ENCODE measurements at regions not wholly inside any gene's neighbourhood (a gene's known extent, or its start where the extent isn't known, plus 50 kb on each side); places are given as distances from the start of the nearest gene placed in this dataset.

DNA sequence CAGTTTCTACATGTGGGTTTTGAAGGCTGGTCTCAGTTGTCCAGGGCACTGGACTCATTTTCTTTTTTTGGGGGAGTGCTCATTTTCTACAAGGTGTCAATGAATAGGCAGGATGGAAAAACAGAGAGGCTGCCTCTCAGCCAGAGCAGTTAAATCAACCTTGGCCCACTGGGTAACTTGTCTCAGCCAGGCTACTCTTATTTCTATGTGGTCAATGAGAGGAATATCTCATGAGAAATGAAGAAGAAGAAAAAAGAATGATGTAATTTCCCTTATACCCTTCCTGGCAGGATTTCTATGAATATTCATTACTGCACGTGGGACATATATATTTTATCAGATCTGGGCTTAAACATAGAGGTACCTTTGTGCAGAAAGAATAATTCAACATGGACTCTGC lies 155.2 kb upstream of the E2F7 start:
- 0% methylated on average over 1 of the region's 1 CpG for WGBS (ENCODE audit: insufficient coverage, insufficient replicate concordance, low lambda C conversion rate, missing lambda C conversion rate)
- Histone ChIP-seq H3K9me3 (replicated peaks; ENCODE audit: control insufficient read depth, insufficient read depth, low read length) (no peaks in the 10 kb centered on the region), H3K4me3 (no peak overlapping the region), H4K20me1 (ENCODE audit: control insufficient read depth, insufficient read depth) (no peaks in the 10 kb centered on the region), H3K4me2 (ENCODE audit: control insufficient read depth, insufficient read depth) (no peak overlapping the region), H3K36me3 (ENCODE audit: control insufficient read depth in 2 of 2, insufficient read depth in 2 of 2, low read length in 1 of 2) (no peaks in the 10 kb centered on the region), H3K79me2 (ENCODE audit: control insufficient read depth, insufficient read depth, low read length) (no peaks in the 10 kb centered on the region), H3K27ac (ENCODE audit: control insufficient read depth, insufficient read depth) (no peak overlapping the region), H3K9ac (ENCODE audit: control insufficient read depth, insufficient read depth, low read length) (no peak overlapping the region), H3K27me3 (replicated peaks in 1 of 2; ENCODE audit: control insufficient read depth in 2 of 2, insufficient read depth in 2 of 2, low read length in 1 of 2) (no peaks in the 10 kb centered on the region; a peak in 1 of 4 replicates), H2AFZ (ENCODE audit: control insufficient read depth, low read depth, low read length) (no peak overlapping the region), H3K4me1 (ENCODE audit: control insufficient read depth, insufficient read depth, low read length) (peaks cover 3% of the 10 kb centered on the region; the same call in 1 of the 2 replicates)
- TF ChIP-seq SPI1 (IDR thresholded peaks at IDR 0.05; ENCODE audit: borderline replicate concordance, insufficient read depth, low read depth, low read length): no peak
- no peak for TF ChIP-seq KAT2A (conservative IDR thresholded peaks at IDR 0.05; ENCODE audit: control insufficient read depth, low read depth, low read length)
- no peak for TF ChIP-seq ZNF207 (IDR thresholded peaks at IDR 0.05; ENCODE audit: borderline replicate concordance)
- no peak for TF ChIP-seq BMI1 (IDR thresholded peaks at IDR 0.05; ENCODE audit: borderline replicate concordance)
- TF ChIP-seq TCF7 (IDR thresholded peaks at IDR 0.05; ENCODE audit: borderline replicate concordance): no peak
- TF ChIP-seq HDAC6 (IDR thresholded peaks at IDR 0.05; ENCODE audit: unreplicated experiment): no peak
- no peak for TF ChIP-seq CBFB (IDR thresholded peaks at IDR 0.05; ENCODE audit: low read depth)
- no peak for TF ChIP-seq KDM1A (IDR thresholded peaks at IDR 0.05; ENCODE audit: borderline replicate concordance)
- no peak for TF ChIP-seq RELB (IDR thresholded peaks at IDR 0.05; ENCODE audit: low read depth)
- TF ChIP-seq RB1 (IDR thresholded peaks at IDR 0.05; ENCODE audit: borderline replicate concordance): no peak
- TF ChIP-seq SMC3 (IDR thresholded peaks at IDR 0.05; ENCODE audit: borderline replicate concordance, low read length): no peak
- TF ChIP-seq RELA (IDR thresholded peaks at IDR 0.05; ENCODE audit: borderline replicate concordance, partially characterized antibody): no peak
- TF ChIP-seq IRF3 (IDR thresholded peaks at IDR 0.05): no peak
- in situ Hi-C loops (cut with MboI) (no loop called here), intact Hi-C loops (cut with micrococcal nuclease; ENCODE audit: unreplicated experiment) (no loop called here)
- no peak for FAIRE-seq
- BruUV-seq (replicated peaks): no TSS peak
- RAD21 ChIA-PET (ENCODE audit: unreplicated experiment): no interaction called here
- ATAC-seq: no peak
- DNase-seq (ENCODE audit: low read depth, low spot score): no peak
- SMC1A ChIA-PET (ENCODE audit: uncharacterized antibody, unreplicated experiment): no interaction called here
- POLR2A ChIA-PET: no interaction called here
- CTCF ChIA-PET: no interaction called here

Measured in GM12878 (cell line).